Coronary artery (tissue), 2 donors: ENCODE measurements at regions not wholly inside any gene's neighbourhood (a gene's known extent, or its start where the extent isn't known, plus 50 kb on each side); places are given as distances from the start of the nearest gene placed in this dataset.

ENCODE experiments used
- DNase-seq: peaks from one replicate; pipeline ENCODE4 v3.0.0-alpha.2; 2017; ENCODE audit warnings: low spot score
- H3K27ac ChIP-seq, 2 donors: fragments of 200-600 bp; sonication (generic); one replicate each; pipeline ENCODE4 v1.5.1; 2016 to 2019
- H3K4me3 ChIP-seq: fragments of 200-600 bp; sonication (generic); 2 replicates; pipeline ENCODE4 v1.5.1; 2016; ENCODE audit warnings: mild to moderate bottlenecking, moderate library complexity
- TF ChIP-seq, protein P1 (sequence below): fragments of 200-600 bp; sonication (generic); IDR thresholded peaks from one replicate; pipeline ENCODE4 v1.5.1; 2019; ENCODE audit warnings: antibody characterized with exemption

DNA sequence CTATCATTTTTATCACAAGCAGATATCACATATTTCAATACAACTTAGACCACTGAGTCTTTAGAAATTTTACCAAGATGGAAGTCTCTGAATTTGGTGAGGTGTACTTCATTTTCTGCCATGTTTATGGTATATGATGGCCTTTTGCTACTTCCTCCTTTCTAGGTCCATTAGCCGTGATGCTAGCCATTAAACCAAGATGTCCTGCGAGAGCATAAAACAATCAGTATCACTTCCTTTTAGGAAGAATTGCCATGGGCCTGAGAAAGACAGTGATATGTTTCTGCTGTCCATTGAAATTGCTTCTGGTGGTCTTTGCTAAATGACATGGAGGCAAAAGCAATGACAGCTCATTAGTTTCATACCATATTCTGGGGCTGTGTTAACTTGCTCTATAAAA lies 1851.7 kb upstream of the IGFBP7 start:
- DNase-seq, result no peak
- TF ChIP-seq, protein P1, sequence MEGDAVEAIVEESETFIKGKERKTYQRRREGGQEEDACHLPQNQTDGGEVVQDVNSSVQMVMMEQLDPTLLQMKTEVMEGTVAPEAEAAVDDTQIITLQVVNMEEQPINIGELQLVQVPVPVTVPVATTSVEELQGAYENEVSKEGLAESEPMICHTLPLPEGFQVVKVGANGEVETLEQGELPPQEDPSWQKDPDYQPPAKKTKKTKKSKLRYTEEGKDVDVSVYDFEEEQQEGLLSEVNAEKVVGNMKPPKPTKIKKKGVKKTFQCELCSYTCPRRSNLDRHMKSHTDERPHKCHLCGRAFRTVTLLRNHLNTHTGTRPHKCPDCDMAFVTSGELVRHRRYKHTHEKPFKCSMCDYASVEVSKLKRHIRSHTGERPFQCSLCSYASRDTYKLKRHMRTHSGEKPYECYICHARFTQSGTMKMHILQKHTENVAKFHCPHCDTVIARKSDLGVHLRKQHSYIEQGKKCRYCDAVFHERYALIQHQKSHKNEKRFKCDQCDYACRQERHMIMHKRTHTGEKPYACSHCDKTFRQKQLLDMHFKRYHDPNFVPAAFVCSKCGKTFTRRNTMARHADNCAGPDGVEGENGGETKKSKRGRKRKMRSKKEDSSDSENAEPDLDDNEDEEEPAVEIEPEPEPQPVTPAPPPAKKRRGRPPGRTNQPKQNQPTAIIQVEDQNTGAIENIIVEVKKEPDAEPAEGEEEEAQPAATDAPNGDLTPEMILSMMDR, result no peak
- Histone ChIP-seq H3K27ac (no peak overlapping the region), H3K4me3 (no peak overlapping the region)

DNA sequence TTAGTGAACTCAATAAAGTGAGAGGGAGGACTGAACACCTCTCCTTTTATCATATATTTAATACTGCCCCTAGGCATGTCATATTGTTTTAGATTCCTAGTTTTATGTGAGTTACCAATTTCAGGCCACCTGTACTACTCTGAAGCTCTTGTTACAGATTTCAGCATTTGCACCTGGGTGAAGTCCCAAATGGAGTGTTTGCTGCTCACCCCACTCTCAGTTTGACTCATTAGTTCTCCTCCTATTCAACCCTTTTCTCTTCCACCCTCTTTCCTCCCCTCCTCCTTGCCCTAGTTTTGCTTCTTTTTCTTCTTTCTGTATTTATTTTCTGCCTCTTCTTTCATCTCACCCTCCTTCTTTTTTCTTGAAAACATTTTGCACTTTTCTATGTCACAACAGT lies 1852.2 kb upstream of the IGFBP7 start:
- H3K4me3 ChIP-seq, result no peak overlapping the region
- TF ChIP-seq, protein P1, result no peak
- H3K27ac ChIP-seq, result no peak overlapping the region
- no peak for DNase-seq

DNA sequence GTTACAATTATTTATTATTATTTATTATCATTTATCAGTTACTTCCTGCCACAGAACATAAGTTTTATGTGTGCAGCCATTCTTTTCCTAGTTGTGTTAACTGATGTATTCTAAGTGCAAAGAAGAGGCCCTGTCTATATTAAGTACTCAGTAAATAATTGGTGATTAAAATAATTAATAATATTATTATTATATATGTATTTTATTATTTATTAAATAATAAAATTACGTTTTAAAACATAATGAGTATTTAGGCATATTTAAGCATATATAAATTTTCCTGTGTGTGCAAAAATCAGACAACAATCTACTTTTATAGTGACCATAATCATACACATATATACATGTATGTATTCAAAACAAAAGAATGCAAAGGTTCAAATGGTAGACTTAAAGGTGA lies 1871.6 kb upstream of the IGFBP7 start:
- TF ChIP-seq, protein P1, result no peak
- DNase-seq, result no peak
- Histone ChIP-seq H3K27ac (no peak overlapping the region), H3K4me3 (no peak overlapping the region)

DNA sequence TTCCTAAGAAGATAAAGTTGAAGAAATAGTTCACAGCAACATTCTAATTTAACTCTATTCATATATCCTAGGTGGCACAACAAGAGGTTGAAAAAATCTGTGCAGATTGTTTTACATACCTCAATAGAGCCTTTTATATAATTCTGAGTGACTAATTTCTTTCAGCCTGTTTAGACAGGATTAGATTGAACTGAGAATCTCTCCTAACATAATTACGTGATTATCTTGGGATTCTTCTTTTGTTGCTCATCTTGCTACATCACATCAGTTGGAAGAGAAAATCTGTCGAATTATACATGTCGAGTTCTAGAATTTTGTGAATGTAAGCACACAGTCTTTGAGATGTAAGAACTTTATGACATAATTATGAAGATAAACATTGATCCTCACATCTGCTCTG lies 1873.7 kb upstream of the IGFBP7 start:
- Histone ChIP-seq H3K27ac (no peak overlapping the region), H3K4me3 (no peak overlapping the region)
- no peak for DNase-seq
- TF ChIP-seq, protein P1, result no peak

DNA sequence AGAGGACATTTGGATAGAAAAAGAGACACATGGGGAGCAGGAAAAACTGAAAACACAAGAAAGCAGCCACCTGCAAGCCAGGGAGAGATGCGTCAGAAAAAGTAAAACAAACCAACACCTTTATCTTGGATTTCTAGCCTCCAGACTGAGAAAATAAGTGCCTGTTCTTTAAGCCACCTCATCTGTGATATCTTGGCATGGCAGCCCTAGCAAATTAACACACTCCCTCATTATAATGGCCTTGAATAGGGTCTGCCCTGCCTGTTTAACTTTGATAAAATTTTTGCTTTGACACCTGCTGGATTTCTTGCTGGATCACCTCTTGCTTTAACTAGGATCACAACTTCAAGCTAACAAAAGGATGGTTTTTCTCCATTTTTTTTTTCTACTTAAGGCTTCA lies 1892.0 kb upstream of the IGFBP7 start:
- H3K4me3 ChIP-seq, result no peak overlapping the region
- no peak overlapping the region for H3K27ac ChIP-seq
- no peak for DNase-seq
- TF ChIP-seq, protein P1, result no peak

DNA sequence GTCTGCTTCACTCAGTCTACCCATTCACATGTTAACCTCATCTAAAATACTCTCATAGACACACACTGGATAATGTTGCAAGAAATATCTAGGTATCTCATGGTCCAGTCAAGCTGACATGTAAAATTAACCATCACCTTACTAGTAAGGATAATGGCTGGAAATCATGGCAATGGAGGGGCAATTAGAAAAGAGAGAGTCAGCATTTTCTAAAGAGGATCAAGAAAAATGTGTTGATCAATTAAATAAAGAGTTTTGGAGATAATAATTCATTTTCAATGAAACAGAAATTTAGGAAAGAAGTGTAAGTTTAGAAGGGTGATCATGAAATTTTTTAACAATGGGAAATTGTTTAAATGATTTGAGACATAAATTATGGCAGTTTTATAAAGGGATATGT lies 1914.1 kb upstream of the IGFBP7 start:
- DNase-seq, result no peak
- Histone ChIP-seq H3K27ac (no peak overlapping the region), H3K4me3 (no peak overlapping the region)
- TF ChIP-seq, protein P1, result no peak

DNA sequence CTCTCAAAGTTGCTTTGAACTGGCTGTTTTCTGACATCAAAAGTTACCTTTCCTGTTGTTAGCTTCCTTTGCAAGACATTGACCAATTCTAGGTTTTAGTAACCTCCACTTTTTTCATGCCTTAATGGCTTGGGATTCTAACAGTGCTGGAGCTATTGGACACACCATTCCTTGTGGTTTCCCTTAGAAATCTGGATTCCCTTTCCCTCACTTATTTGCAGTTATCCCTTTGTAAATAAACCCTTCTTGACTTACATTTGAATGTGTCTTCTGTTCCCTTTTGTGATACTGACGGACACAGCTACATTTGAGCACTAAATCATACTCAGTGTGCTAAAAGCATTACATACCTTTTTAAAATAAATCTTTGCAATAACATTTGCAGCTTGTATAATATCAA lies 1927.6 kb upstream of the IGFBP7 start:
- H3K4me3 ChIP-seq, result no peak overlapping the region
- H3K27ac ChIP-seq, result no peak overlapping the region
- TF ChIP-seq, protein P1, result no peak
- no peak for DNase-seq
